OCI-M2 (cell line): ENCODE measurements at regions not wholly inside any gene's neighbourhood (a gene's known extent, or its start where the extent isn't known, plus 50 kb on each side); places are given as distances from the start of the nearest gene placed in this dataset.

Experiments
- DNase-seq: peaks from one replicate; lab custom pipeline; 2025; ENCODE audit not compliant: unreplicated experiment; lab: John Stamatoyannopoulos, UW

- DNase-seq, result no peak
Measured at GRCh38 chr21:16407403-16408240, 677.8 kb downstream of the USP25 start.

- DNase-seq, result no peak
Measured at GRCh38 chr21:16408280-16408679, 678.5 kb downstream of the USP25 start.

GRCh38 chr21:16409352-16409751 is 679.6 kb downstream of the USP25 start:
- no peak for DNase-seq

GRCh38 chr21:16418226-16418625 is 688.4 kb downstream of the USP25 start:
- DNase-seq, result no peak

GRCh38 chr21:16418642-16419041 is 688.9 kb downstream of the USP25 start:
- DNase-seq, result no peak

- no peak for DNase-seq
Measured at GRCh38 chr21:16419188-16419921, 689.6 kb downstream of the USP25 start.

- DNase-seq, result no peak
Measured at GRCh38 chr21:16420031-16420724, 690.4 kb downstream of the USP25 start.

GRCh38 chr21:16421007-16421406 is 691.2 kb downstream of the USP25 start:
- no peak for DNase-seq

GRCh38 chr21:16421965-16422364 is 692.2 kb downstream of the USP25 start:
- DNase-seq, result no peak

- DNase-seq, result no peak
Measured at GRCh38 chr21:16422702-16423101, 692.9 kb downstream of the USP25 start.

- no peak for DNase-seq
Measured at GRCh38 chr21:16423921-16424320, 694.1 kb downstream of the USP25 start.

- DNase-seq, result no peak
Measured at GRCh38 chr21:16424331-16424751, 694.6 kb downstream of the USP25 start.

- no peak for DNase-seq
Measured at GRCh38 chr21:16425376-16425775, 695.6 kb downstream of the USP25 start.

GRCh38 chr21:16426936-16427335 is 697.2 kb downstream of the USP25 start:
- DNase-seq, result no peak

- no peak for DNase-seq
Measured at GRCh38 chr21:16427587-16428087, 697.9 kb downstream of the USP25 start.

GRCh38 chr21:16437586-16437985 is 707.8 kb downstream of the USP25 start:
- DNase-seq, result no peak

GRCh38 chr21:16438761-16439160 is 709.0 kb downstream of the USP25 start:
- no peak for DNase-seq

- no peak for DNase-seq
Measured at GRCh38 chr21:16441789-16442188, 712.0 kb downstream of the USP25 start.

- no peak for DNase-seq
Measured at GRCh38 chr21:16454399-16454798, 724.6 kb downstream of the USP25 start.

GRCh38 chr21:16455526-16455925 is 725.7 kb downstream of the USP25 start:
- no peak for DNase-seq

GRCh38 chr21:16455978-16456377 is 726.2 kb downstream of the USP25 start:
- no peak for DNase-seq

GRCh38 chr21:16457498-16457897 is 727.7 kb downstream of the USP25 start:
- no peak for DNase-seq
